GM19452 (cell line): ENCODE measurements at regions not wholly inside any gene's neighbourhood (a gene's known extent, or its start where the extent isn't known, plus 50 kb on each side); places are given as distances from the start of the nearest gene placed in this dataset.
"Not testable (repeated sequence)": the region's sequence is repeated elsewhere in the genome, so short reads cannot be mapped to it uniquely, and the experiment has no call there.

Experiments used
- ATAC-seq: cut with Tn5 transposase; IDR thresholded peaks from one replicate; pipeline ENCODE4 v1.9.1; 2021; ENCODE audit not compliant: unreplicated experiment

GRCh38 chr21:14903172-14903865, 161.5 kb downstream of the NRIP1 start:
- no peak for ATAC-seq

DNA sequence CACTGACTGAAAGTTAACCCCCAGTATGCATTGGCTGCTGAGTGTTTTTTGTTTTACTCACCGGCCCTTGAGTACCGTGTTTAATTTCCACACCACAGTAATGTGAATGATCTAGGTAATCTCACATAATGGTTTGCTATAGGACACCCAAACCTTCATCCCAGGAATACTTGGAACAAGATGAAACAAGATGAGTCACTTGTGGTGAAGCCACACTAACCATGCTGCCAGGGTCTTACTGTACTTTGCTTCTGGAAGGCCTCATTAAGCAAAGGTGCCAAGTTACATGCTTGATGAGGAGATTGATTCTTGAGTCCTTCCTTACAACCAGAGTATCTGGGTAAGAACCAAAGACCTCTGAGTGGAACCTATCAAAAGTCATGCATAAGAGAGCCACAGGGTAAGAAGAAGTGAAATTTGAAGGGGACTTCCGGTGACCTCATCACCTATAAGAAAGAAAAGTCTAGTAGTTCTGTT, 163.3 kb downstream of the NRIP1 start:
- peak; percentile 66 for ATAC-seq

GRCh38 chr21:14900611-14901010, 164.2 kb downstream of the NRIP1 start:
- ATAC-seq = no peak

DNA sequence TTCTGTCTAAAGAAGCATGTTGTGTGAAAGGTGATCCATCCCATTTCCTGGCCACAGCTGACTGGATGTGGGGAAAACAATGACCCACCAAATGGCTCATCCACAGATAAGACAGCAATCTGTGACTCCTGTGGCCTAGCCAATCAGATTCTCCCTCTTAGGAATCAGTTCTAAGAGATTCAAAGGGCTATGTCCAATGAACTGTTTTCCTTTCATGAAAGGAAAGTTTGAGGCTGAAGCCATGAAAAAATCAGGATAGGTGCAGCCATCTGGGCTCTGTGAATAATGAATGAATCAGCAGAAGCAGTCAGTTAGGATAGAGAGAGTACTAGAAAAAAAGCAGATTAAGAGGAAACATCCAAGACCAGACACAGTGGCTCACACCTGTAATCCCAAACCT, 164.7 kb downstream of the NRIP1 start:
- ATAC-seq = no peak

GRCh38 chr21:14895792-14896191, 169.0 kb downstream of the NRIP1 start:
- no peak for ATAC-seq

DNA sequence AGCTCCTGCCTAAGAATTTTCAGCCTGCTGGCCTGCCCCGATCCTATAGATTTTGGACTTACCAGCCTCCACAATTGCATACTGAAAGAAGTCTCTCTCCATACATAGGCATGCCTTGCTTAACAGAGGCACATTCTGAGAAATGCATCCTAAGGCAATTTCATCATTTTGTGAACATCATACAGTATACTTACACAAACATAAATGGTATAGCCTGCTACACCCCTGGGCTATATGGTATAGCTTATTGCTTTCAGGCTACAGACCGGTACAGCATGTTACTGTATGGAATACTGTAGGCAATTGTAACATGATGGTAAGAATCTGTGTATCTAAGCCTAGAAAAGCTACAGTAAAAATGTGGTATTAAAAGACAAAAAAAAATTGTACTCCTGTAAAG, 174.7 kb downstream of the NRIP1 start:
- ATAC-seq = no peak

GRCh38 chr21:14889080-14889810, 175.6 kb downstream of the NRIP1 start:
- ATAC-seq = no peak

GRCh38 chr21:14888202-14888601, 176.6 kb downstream of the NRIP1 start:
- no peak for ATAC-seq

GRCh38 chr21:14886001-14886400, 178.8 kb downstream of the NRIP1 start:
- no peak for ATAC-seq

DNA sequence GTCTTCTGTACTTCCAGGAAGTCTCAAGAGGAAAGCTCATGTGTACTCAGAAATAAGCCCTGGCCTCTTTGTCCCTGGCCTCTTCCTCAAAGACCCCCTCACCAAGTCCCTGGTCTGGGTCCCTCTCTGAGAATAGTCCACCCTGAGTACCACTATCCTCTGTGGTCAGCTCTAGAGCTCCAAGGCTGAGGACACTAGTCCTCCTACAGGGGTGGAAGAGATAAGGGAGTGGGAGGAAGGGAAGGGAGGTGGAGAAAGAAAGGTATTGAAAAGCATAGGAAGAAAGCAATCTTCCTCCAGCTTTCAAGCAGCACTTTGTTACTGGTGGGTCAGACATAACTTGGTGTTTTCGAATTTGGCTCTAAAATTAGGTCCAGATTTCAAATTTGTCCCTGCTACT, 181.4 kb downstream of the NRIP1 start:
- ATAC-seq = no peak

DNA sequence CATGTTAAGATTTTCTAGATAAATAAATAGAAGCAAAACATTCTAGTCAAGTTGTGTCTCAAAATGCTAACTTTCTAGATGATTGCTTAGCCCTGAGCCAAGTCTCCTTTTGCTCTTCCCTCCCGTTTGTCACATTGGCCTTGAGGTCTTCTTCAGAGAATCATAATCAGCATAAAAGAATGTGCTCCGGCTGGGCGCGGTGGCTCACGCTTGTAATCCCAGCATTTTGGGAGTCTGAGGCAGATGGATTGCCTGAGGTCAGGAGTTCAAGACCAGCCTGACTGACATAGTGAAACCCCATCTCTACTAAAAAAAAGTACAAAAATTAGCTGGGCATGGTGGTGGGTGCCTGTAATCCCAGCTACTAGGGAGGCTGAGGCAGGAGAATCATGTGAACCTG, 182.3 kb downstream of the NRIP1 start:
- not testable (repeated sequence) for ATAC-seq

GRCh38 chr21:14881863-14882499, 182.8 kb downstream of the NRIP1 start:
- ATAC-seq = no peak

DNA sequence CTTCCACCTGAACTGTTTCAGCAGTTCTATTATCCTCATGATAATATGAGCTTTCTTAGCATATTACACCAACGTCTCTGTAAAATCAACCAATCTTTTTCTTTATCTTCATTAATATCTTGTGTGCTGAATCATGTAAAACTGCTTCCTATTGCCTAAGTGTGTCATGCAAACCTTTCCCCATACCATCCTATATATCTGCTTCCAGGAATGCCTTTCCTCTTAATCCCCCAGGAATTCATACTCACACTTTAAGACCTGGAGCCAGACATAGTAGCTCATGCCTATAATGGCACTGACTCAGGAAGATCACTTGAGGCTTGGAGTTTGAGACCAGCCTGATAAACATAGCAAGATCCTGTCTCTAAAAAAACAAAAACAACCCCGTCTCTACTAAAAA, 183.9 kb downstream of the NRIP1 start:
- no peak for ATAC-seq

DNA sequence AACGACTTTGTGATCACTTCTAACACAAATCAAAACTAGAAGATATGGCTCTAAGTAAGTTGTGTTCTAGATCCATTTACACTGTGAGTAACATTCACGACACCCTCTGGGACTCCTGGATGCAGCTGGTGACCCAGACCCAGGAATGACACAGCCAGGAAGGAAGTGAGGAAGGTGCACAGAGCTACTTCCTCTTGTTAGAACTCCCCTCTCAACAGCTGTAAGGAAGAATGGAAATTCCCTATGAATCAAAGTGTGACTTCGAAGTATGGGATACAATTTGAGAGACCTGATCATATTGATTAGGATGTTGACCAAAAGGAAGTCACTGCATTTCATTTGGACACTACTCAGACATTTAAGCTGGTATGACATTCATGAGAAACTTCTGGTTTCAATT, 185.3 kb downstream of the NRIP1 start:
- no peak for ATAC-seq

DNA sequence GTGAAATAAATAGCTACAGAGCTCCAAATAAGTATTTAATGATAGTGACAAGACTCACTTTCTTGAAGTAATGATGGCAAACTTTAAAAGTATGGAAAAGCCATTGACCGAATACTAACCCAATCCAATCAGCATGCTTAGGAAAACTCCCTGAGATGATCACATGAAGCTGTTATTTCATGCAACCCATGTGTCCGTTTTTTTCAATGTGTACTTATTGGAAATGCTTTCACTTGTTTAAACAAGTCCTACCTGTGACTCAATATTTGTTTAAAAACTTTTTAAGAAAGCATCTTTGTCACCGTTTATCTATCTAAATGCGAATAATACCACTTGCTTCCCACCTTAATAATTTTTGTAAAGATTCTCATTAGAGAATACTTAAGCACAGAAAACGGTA, 185.8 kb downstream of the NRIP1 start:
- ATAC-seq = no peak

- peak; percentile 53 for ATAC-seq
Observed at GRCh38 chr21:14877581-14878228, 187.1 kb downstream of the NRIP1 start.

- ATAC-seq = no peak
Observed at GRCh38 chr21:14876524-14876840, 188.3 kb downstream of the NRIP1 start.

DNA sequence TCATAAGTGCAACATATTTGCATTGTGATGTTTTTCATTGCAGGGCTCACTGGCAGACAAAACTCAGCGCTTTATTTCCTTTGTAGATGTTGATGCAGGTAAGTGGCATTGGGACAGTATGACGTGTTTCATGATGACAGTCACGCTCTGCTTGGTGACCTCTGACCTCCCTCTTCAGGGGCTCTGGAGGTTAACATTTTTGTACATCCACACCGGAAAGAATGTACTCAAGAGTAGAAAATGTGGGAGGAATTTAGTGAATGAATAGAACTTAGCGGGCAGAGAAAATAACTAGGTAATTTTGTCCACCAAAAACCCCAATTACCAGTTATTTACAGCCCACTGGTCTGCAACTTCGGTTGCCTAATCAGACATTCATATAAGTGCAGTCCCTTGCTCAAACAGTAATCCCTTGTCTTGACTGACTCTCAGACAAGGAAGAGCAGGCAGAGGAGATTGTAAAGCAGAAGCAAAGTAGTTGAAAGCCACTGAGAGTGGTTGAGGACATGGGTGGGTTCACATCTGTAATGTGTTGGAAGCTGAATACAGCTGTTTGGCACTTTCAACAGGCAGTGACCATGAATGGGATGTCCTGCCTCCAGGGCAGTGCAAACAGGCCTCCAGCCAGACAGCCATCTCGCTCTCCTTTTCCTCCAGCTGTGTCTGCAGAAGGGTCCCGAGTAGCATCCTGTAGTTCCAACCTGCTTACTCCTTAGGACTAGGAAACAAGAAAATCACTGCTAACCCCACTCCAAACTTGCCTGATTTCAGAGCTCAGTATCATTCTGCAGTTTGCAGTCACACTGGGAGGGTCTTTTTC, 188.9 kb downstream of the NRIP1 start:
- ATAC-seq = peak; percentile 73

DNA sequence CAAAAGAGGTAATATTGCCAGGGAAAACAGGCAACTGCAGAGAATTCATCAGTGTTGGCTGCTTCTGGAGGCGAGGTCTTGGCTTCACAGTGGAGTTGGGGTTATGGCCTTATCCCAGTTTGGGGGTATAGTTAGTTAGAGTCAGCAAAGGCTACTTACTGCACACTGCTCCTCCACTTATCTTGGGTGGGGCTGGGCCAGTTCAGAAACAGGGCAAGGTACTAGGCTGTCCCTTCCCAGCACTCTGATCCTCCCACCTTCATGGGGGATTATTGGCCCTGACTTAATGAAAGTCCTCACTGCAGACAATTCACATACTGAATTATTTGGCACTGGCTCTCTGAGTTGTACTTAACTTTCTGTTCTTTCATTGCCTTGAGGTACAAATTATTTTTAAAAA, 189.6 kb downstream of the NRIP1 start:
- no peak for ATAC-seq

- ATAC-seq = no peak
Observed at GRCh38 chr21:14874379-14874778, 190.4 kb downstream of the NRIP1 start.

DNA sequence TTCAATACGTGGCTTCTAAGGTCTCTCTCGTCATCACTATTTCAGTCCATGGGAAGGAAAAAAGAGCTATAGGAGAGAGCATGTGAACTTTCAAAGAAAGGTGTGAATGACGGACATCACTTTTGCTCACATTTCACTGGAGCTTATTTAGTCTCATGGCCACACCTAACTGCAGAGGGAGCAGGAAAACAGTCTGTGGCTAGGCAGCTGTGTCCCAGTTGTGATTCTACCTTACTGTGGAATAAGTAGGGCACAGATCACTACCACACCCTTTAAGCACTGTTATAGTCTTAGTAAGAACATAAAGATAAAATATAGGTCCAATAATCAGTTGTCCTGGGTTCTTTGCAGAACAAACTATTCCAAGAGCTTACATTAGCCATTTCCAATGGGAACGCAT, 192.9 kb downstream of the NRIP1 start:
- no peak for ATAC-seq
